ENCODE measurements at regions not wholly inside any gene's neighbourhood (a gene's known extent, or its start where the extent isn't known, plus 50 kb on each side); places are given as distances from the start of the nearest gene placed in this dataset.

GRCh38 chr14:85474431-85474830 lies 55.5 kb upstream of the FLRT2 start:
- Histone ChIP-seq H3K27ac (no peak overlapping the region), H3K4me3 (no peak overlapping the region)

GRCh38 chr14:85475113-85475512 lies 54.8 kb upstream of the FLRT2 start:
- Histone ChIP-seq H3K4me3 (no peak overlapping the region), H3K27ac (no peak overlapping the region)

DNA sequence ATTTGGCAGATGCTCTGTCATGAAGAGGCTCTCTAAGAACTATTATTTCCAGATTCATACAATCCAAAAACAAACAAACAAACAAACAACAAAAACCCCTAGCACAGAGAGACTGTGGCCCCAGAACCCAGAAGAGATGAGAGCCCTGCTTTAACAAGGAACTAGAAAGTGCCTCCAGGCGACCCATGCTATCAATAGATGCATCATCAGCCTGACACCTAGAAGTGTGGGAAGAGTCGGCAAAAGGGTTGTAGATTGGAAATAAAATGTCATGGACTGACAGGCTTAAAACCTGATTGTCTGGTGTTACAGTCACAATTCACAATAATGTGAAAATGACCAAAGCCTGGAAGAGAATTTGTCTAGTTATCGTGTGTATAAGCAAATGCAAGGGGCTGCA lies 50.6 kb upstream of the FLRT2 start:
- H3K27ac ChIP-seq = no peak overlapping the region
- no peak overlapping the region for H3K4me3 ChIP-seq

DNA sequence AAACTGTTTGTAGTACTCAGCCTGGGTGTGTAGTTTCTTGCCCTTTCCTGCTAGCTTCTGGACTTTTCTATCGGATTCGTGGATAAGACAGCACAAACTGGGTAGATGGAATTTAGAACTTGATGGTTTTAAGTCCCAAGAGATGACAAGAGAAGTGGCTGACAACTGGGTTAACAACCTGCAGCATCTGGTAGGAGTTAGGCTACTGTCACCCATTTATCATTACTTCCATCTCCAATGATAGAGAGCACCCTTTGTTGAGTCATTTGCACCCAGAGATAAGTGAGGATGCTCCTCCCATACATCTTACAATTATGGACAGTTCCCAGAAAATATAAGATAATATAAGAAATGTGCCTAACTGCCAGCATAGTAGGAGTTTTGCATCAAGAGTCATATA lies 50.2 kb upstream of the FLRT2 start:
- Histone ChIP-seq H3K27ac (no peak overlapping the region), H3K4me3 (no peak overlapping the region)
